Immature natural killer cell (primary cell): ENCODE measurements at regions not wholly inside any gene's neighbourhood (a gene's known extent, or its start where the extent isn't known, plus 50 kb on each side); places are given as distances from the start of the nearest gene placed in this dataset.
"Not testable (repeated sequence)": the region's sequence is repeated elsewhere in the genome, so short reads cannot be mapped to it uniquely, and the experiment has no call there.

Source experiments
- DNase-seq, 3 donors: peaks; one replicate each; pipeline ENCODE4 v3.0.0; 2022; ENCODE audit warnings: mixed read lengths in 1 of 3
- H3K27ac Mint-ChIP-seq, 6 donors: one replicate each; pipeline ENCODE4 v1.8.0; 2020; ENCODE audit warnings: mixed read lengths in 6 of 6, mild to moderate bottlenecking in 5 of 6, inconsistent platforms in 4 of 6, moderate library complexity in 3 of 6
- H3K27me3 Mint-ChIP-seq, 3 donors: one replicate each; pipeline ENCODE4 v1.8.0; 2020 to 2021; ENCODE audit warnings: low read depth in 3 of 3, mild to moderate bottlenecking in 3 of 3, mixed read lengths in 3 of 3, moderate library complexity in 3 of 3, inconsistent platforms in 1 of 3
- H3K36me3 Mint-ChIP-seq, 3 donors: one replicate each; pipeline ENCODE4 v1.8.0; 2020; ENCODE audit warnings: mixed read lengths in 3 of 3, inconsistent platforms in 2 of 3, mild to moderate bottlenecking in 2 of 3
- H3K4me1 Mint-ChIP-seq, 2 donors: one replicate each; pipeline ENCODE4 v1.8.0; 2020; ENCODE audit warnings: inconsistent platforms in 2 of 2, mild to moderate bottlenecking in 2 of 2, mixed read lengths in 2 of 2, moderate library complexity in 1 of 2
- H3K4me3 Mint-ChIP-seq, 5 donors: one replicate each; pipeline ENCODE4 v1.8.0; 2020; ENCODE audit warnings: mild to moderate bottlenecking in 5 of 5, mixed read lengths in 5 of 5, inconsistent platforms in 3 of 5, moderate library complexity in 3 of 5
- H3K9me3 Mint-ChIP-seq, 6 donors: one replicate each; pipeline ENCODE4 v1.8.0; 2020; ENCODE audit warnings: mild to moderate bottlenecking in 6 of 6, mixed read lengths in 6 of 6, inconsistent platforms in 4 of 6, moderate library complexity in 3 of 6

DNA sequence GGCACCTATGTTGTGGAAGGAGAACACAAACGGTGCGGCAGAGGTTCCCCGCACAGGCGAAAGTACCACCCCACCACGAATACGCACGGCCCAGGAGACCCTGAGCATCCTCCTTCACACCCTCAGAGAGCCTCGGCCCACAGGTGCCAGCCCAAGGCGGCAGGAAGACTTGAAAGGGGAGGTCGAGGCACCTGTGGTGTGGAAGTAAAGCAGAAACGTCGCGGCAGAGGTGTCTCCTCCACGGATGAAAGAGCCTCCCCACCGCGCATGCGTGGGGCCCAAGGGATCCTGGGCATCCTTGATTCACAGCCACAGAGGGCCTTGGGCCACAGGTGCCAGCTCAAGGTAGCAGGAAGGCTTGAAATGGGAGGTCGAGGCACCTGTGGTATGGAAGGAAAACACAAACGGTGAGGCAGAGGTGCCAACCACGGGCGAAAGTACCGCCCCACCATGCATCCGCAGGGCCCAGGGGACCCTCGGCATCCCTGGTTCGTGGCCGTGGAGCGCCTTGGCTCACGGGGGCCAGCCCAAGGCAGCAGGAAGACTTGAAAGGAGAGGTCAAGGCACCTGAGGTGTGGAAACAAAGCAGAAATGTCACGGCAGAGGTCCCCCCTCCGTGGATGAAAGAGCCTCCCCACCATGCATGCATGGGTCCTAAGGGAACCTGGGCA is 380.1 kb downstream of the ALG10 start:
- H3K27ac Mint-ChIP-seq: no peak overlapping the region
- peaks cover 14 to 58% (median 36%) of the 10 kb centered on the region in 6 donors for H3K9me3 Mint-ChIP-seq
- H3K27me3 Mint-ChIP-seq: peaks cover 0 to 4% (median 0%) of the 10 kb centered on the region in 3 donors
- no peaks in the 10 kb centered on the region for H3K36me3 Mint-ChIP-seq
- no peak for DNase-seq
- H3K4me1 Mint-ChIP-seq: no peaks in the 10 kb centered on the region
- H3K4me3 Mint-ChIP-seq: no peak overlapping the region

DNA sequence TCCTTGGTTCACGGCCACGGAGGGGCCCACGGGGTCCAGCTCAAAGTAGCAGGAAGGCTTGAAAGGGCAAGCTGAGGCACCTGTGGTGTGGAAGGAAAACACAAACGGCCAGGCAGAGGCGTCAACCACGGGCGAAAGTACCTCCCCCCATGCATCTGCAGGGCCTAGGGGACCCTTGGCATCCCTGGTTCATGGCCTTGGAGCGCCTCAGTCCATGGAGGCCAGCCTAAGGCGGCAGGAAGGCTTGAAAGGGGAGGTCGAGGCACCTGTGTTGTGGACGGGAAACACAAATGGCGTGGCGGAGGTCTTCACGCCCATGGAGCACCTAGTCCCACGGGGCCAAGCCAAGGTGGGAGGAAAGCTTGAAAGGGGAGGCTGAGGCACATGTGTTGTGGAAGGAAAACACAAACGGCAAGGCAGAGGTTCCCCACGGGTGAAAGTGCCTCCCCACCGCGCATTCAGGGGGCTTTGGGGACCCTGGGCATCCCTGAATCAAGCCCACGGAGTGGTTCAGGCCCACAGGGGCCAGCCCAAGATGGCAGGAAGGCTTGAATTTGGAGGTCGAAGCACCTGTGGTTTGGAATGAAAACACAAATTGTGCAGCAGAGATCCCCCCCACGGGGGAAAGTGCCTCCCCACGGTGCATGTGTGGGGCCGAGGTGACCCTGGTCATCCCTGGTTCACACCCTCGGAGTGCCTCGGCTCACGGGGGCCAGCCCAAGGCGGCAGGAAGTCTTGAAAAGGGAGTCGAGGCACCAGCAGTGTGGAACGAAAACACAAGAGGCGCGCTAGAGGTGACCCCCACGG is 380.8 kb downstream of the ALG10 start:
- H3K4me3 Mint-ChIP-seq: no peak overlapping the region
- peaks cover 0 to 2% (median 0%) of the 10 kb centered on the region in 3 donors for H3K27me3 Mint-ChIP-seq
- H3K27ac Mint-ChIP-seq: no peak overlapping the region
- no peak for DNase-seq
- H3K36me3 Mint-ChIP-seq: no peaks in the 10 kb centered on the region
- no peaks in the 10 kb centered on the region for H3K4me1 Mint-ChIP-seq
- peaks cover 17 to 63% (median 43%) of the 10 kb centered on the region in 6 donors for H3K9me3 Mint-ChIP-seq

DNA sequence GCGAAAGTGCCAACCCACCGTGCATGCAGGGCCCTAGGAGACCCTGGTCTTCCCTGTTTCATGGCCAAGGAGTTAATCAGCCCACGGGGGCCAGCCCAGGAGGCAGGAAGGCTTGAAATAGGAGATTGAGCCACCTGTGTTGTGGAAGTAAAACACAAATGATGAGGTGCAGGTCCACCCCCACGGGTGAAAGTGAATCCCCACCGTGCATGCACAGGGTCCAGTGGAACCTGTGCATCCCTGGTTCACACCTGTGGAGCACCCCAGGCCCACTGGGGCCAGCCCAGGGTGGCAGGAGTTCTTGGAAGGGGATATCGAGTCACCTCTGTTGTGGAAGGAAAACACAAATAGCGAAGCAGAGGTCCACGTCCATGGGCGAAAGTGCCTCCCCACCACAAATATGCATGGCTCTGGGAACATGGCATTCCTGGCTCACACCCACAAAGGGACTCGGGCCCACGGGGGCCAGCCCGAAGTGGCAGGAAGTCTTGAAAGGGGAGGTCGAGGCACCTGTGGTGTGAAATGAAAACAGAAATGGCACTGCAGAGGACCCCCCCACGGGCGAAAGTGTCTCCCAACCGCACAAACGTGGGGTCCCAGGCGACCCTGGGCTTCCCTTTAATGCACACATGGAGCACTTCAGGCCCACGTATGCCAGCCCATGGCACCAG is 381.5 kb downstream of the ALG10 start:
- peaks cover 18 to 71% (median 50%) of the 10 kb centered on the region in 6 donors for H3K9me3 Mint-ChIP-seq
- no peak for DNase-seq
- H3K4me3 Mint-ChIP-seq: no peak overlapping the region
- peaks cover 0 to 2% (median 0%) of the 10 kb centered on the region in 3 donors for H3K27me3 Mint-ChIP-seq
- no peaks in the 10 kb centered on the region for H3K4me1 Mint-ChIP-seq
- no peaks in the 10 kb centered on the region for H3K36me3 Mint-ChIP-seq
- H3K27ac Mint-ChIP-seq: no peak overlapping the region

DNA sequence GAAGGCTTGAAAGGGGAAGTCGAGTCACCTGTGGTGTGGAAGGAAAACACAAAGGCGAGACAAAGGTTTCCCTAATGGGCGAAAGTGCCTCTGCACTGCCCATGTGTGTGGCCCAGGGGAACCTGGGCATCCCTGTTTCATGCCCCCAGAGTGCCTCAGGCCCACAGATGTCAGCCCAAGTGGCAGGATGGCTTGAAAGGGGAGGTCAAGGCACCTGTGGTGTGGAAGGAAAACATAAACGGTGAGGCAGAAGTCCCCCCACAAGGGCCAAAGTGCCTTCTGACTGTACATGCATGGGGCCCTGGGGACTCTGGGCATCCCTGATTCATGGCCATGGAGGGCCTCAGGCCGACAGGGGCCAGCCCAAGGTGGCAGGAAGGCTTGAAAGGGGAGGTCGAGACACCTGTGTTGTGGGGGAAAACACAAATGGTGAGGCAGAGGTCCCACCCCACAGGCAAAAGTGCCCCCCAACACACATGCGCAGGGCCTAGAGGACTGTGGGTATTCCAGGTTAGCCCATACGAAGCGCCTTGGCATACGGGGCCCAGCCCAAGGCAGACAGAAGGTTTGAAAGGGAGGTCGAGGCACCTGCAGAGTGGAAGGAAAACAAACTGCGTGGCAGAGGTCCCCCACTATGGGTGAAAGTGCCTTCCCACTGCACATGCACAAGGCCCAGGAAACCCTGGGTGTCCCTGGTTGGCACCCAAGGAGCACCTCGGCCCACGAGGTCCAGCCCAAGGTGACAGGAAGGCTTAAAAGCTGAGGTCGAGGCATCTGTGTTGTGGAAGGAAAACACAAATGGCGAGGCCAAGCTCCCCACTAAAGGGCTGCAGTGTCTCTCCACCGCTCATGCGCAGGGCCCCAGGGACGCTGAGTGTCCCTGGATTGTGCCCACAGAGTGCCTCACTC is 382.3 kb downstream of the ALG10 start:
- H3K9me3 Mint-ChIP-seq: peaks cover 21 to 76% (median 56%) of the 10 kb centered on the region in 6 donors
- DNase-seq: no peak
- no peak overlapping the region for H3K4me3 Mint-ChIP-seq
- peaks cover 0 to 2% (median 0%) of the 10 kb centered on the region in 3 donors for H3K27me3 Mint-ChIP-seq
- H3K4me1 Mint-ChIP-seq: no peaks in the 10 kb centered on the region
- H3K27ac Mint-ChIP-seq: no peak overlapping the region
- no peaks in the 10 kb centered on the region for H3K36me3 Mint-ChIP-seq

DNA sequence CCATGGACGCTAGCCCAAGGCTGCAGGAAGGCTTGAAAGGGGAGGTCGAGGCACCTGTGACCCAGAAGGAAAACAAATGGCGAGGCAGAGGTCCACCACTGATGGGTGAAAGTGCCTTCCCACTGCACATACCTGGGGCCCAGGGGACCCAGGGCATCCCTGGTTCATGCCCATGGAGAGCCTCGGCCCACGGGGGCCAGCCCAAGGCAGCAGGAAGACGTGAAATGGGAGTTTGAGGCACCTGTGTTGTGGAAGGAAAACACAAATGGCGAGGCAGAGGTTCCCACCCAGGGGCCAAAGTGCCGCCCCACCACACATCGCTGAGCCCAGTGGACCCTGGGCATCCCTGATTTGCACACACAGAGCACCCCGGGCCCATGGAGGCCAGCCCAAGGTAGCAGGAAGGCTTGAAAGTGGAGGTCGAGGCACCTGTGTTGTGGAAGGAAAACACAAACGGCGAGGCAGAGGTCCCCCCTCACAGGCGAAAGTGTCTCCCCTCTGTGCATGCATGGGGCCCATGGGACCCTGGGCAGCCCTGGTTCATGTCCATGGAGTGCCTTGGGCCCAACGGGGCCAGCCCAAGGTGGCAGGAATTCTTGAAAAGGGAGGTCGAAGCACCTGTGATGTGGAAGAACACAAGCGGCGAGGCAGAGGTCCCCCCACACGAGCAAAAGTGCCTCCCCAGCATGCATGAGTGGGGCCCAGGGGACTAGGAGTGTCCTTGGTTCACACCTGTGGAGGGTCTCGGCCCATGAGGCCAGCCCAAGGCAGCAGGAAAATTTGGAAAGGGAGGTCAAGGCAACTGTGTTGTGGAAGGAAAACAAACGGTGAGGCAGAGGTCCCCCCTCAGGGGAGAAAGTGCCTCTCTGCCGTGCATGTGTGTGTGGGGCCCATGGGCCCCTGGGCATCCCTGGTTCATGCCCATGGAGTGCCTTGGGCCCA is 383.3 kb downstream of the ALG10 start:
- peaks cover 27 to 77% (median 59%) of the 10 kb centered on the region in 6 donors for H3K9me3 Mint-ChIP-seq
- H3K4me1 Mint-ChIP-seq: no peaks in the 10 kb centered on the region
- H3K27ac Mint-ChIP-seq: no peak overlapping the region
- peaks cover 0 to 2% (median 0%) of the 10 kb centered on the region in 3 donors for H3K27me3 Mint-ChIP-seq
- no peak for DNase-seq
- no peak overlapping the region for H3K4me3 Mint-ChIP-seq
- H3K36me3 Mint-ChIP-seq: peaks cover 0 to 3% (median 0%) of the 10 kb centered on the region in 3 donors

DNA sequence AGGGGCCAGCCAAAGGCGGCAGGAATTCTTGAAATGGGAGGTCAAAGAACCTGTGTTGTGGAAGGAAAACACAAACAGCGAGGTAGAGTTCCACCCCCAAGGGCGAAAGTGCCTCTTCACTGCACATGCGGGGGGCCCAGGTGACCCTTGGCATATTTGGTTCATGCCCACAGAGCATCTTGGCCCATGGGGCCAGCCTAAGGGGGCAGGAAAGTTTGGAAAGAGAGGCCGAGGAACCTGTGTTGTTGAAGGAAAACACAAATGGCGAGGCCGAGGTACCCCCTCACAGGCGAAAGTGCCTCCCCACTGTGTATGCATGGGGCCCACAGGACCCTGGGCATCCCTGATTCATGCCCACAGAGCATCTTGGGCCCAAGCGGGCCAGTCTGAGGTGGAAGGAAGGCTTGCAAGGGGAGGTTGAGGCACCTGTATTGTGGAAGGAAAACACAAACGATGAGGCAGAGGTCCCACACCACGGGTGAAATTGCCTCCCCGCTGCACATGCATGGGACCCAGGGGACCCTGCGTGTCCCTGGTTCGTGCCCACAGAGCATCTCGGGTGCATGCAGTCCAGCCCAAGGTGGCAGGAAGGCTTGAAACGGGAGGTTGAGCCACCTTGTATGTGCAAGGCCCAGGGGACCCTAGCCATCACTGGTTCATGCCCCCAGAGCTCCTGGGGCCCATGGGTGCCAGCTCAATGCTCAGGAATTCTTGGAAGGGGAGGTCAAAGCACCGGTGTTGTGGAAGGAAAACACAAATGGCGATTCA is 384.1 kb downstream of the ALG10 start:
- Mint-ChIP-seq H3K9me3 (peaks cover 27 to 75% (median 64%) of the 10 kb centered on the region in 6 donors), H3K4me1 (no peaks in the 10 kb centered on the region), H3K4me3 (no peak overlapping the region), H3K27me3 (peaks cover 0 to 2% (median 0%) of the 10 kb centered on the region in 3 donors), H3K36me3 (peaks cover 0 to 3% (median 0%) of the 10 kb centered on the region in 3 donors), H3K27ac (no peak overlapping the region)
- DNase-seq: no peak

DNA sequence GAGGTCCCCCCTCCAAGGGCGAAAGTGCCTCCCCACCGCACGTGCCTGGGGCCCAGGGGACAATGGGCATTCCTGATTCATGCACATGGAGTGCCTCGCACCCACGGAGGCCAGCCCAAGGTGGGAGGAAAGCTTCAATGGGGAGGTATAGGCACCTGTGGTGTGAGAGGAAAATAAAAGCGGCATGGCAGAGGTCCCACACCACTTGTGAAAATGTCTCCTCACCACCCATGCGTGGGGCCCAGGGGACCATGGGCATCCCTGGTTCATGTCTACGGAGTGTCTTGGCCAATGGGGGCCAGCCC is 384.7 kb downstream of the ALG10 start:
- Mint-ChIP-seq H3K36me3 (peaks cover 0 to 3% (median 0%) of the 10 kb centered on the region in 3 donors), H3K4me1 (no peaks in the 10 kb centered on the region), H3K27ac (no peak overlapping the region), H3K9me3 (peaks cover 27 to 79% (median 67%) of the 10 kb centered on the region in 6 donors), H3K27me3 (peaks cover 0 to 2% (median 0%) of the 10 kb centered on the region in 3 donors), H3K4me3 (no peak overlapping the region)
- no peak for DNase-seq

DNA sequence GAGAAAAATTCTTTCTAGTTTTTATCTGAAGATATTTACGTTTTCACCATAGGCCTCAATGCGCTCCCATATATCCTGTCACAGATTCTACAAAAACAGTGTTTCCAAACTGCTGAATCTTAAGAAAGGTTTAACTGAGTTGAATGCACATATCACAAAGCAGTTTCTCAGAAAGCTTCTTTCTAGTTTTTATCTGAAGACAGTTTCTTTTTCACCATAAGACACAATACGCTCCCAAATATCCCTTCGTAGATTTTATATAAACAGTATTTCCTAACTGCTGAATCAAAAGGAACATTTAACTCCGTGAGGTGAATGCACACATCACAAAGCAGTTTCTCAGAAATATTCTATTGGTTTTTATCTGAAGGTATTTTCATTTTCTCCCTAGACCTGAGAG is 385.5 kb downstream of the ALG10 start:
- no peak for DNase-seq
- H3K9me3 Mint-ChIP-seq: peaks cover 28 to 78% (median 67%) of the 10 kb centered on the region in 6 donors
- H3K36me3 Mint-ChIP-seq: peaks cover 0 to 3% (median 0%) of the 10 kb centered on the region in 3 donors
- no peak overlapping the region for H3K4me3 Mint-ChIP-seq
- peaks cover 0 to 2% (median 0%) of the 10 kb centered on the region in 3 donors for H3K27me3 Mint-ChIP-seq
- no peak overlapping the region for H3K27ac Mint-ChIP-seq
- H3K4me1 Mint-ChIP-seq: no peaks in the 10 kb centered on the region

DNA sequence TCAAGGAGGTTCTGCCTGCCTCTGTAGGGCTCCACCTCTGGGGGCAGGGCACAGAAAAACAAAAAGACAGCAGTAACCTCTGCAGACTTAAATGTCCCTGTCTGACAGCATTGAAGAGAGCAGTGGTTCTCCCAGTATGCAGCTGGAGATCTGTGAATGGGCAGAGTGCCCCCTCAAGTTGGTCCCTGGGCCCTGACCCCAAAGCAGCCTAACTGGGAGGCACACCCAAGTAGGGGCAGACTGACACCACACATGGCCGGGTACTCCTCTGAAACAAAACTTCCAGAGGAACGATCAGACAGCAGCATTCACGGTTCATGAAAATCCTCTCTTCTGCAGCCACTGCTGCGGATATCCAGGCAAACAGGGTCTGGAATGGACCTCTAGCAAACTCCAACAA is 409.2 kb downstream of the ALG10 start:
- not testable (repeated sequence) for H3K27me3 Mint-ChIP-seq, H3K4me3 Mint-ChIP-seq, DNase-seq, H3K36me3 Mint-ChIP-seq, H3K27ac Mint-ChIP-seq, H3K4me1 Mint-ChIP-seq
- H3K9me3 Mint-ChIP-seq: peaks cover 9 to 67% (median 55%) of the 10 kb centered on the region in 6 donors
